Activated T-cell treated with anti-CD3 and anti-CD28 coated beads, Interleukin-2, amount 50 U/mL, for 72 hours (primary cell): ENCODE measurements at regions not wholly inside any gene's neighbourhood (a gene's known extent, or its start where the extent isn't known, plus 50 kb on each side); places are given as distances from the start of the nearest gene placed in this dataset.

ENCODE experiments used
- ATAC-seq, 2 donors: fragments of 150-1000 bp; cut with Tn5 transposase; replicated peaks in 1 of 2; 2 replicates each; pipeline ENCODE4 v1.10.0; 2021; ENCODE audit warnings: moderate library complexity in 2 of 2, mild to moderate bottlenecking in 1 of 2
- DNase-seq, 2 donors: peaks; one replicate each; pipeline ENCODE4 v3.0.0; 2021 to 2022; ENCODE audit warnings: mixed read lengths in 1 of 2
- H3K27ac Mint-ChIP-seq: one replicate; pipeline ENCODE4 v1.8.0; 2022; ENCODE audit warnings: mild to moderate bottlenecking, moderate library complexity, mixed read lengths
- H3K27me3 Mint-ChIP-seq: one replicate; pipeline ENCODE4 v1.8.0; 2022; ENCODE audit warnings: low read depth, mixed read lengths
- H3K36me3 Mint-ChIP-seq, 2 donors: one replicate each; pipeline ENCODE4 v1.8.0; 2022; ENCODE audit warnings: mixed read lengths in 2 of 2, mild to moderate bottlenecking in 1 of 2; ENCODE audit not compliant: insufficient read depth in 2 of 2
- H3K4me1 Mint-ChIP-seq: one replicate; pipeline ENCODE4 v1.8.0; 2022; ENCODE audit warnings: low read depth, mixed read lengths
- H3K4me3 Mint-ChIP-seq, 2 donors: one replicate each; pipeline ENCODE4 v1.8.0; 2022; ENCODE audit warnings: mild to moderate bottlenecking in 2 of 2, mixed read lengths in 2 of 2, moderate library complexity in 2 of 2
- H3K9me3 Mint-ChIP-seq, 2 donors: one replicate each; pipeline ENCODE4 v1.8.0; 2022; ENCODE audit warnings: mixed read lengths in 2 of 2

GRCh38 chr1:187300081-187300480 is 471.3 kb downstream of the PLA2G4A start:
- ATAC-seq (no peak), DNase-seq (no peak)
- Mint-ChIP-seq H3K27ac (no peak overlapping the region), H3K9me3 (peaks cover 5 to 6% of the 10 kb centered on the region in 2 donors), H3K27me3 (no peaks in the 10 kb centered on the region), H3K4me1 (no peaks in the 10 kb centered on the region), H3K4me3 (no peak overlapping the region), H3K36me3 (no peaks in the 10 kb centered on the region)

- Mint-ChIP-seq H3K9me3 (peaks cover 2 to 6% of the 10 kb centered on the region in 2 donors), H3K36me3 (no peaks in the 10 kb centered on the region), H3K4me3 (no peak overlapping the region), H3K27ac (no peak overlapping the region), H3K4me1 (no peaks in the 10 kb centered on the region), H3K27me3 (no peaks in the 10 kb centered on the region)
- DNase-seq: no peak
- no peak for ATAC-seq
Observed at GRCh38 chr1:187306710-187307415, 478.1 kb downstream of the PLA2G4A start.

- ATAC-seq: no peak
Observed at GRCh38 chr1:187310038-187310631, 481.4 kb downstream of the PLA2G4A start.

GRCh38 chr1:187313115-187313514 is 484.4 kb downstream of the PLA2G4A start:
- DNase-seq (no peak), ATAC-seq (no peak)
- Mint-ChIP-seq H3K4me3 (no peak overlapping the region), H3K4me1 (no peaks in the 10 kb centered on the region), H3K27ac (no peak overlapping the region), H3K9me3 (peaks cover 0 to 1% of the 10 kb centered on the region in 2 donors), H3K27me3 (no peaks in the 10 kb centered on the region), H3K36me3 (no peaks in the 10 kb centered on the region)

More at GRCh38 chr1:187310038-187310631, 481.4 kb downstream of the PLA2G4A start:
- Mint-ChIP-seq H3K9me3 (peaks cover 2% of the 10 kb centered on the region in 2 donors), H3K27me3 (no peaks in the 10 kb centered on the region), H3K36me3 (no peaks in the 10 kb centered on the region), H3K4me3 (no peak overlapping the region), H3K4me1 (no peaks in the 10 kb centered on the region), H3K27ac (no peak overlapping the region)
- no peak for DNase-seq

GRCh38 chr1:187326557-187326956 is 497.8 kb downstream of the PLA2G4A start:
- Mint-ChIP-seq H3K4me1 (no peaks in the 10 kb centered on the region), H3K27me3 (no peaks in the 10 kb centered on the region), H3K9me3 (peaks cover 3 to 4% of the 10 kb centered on the region in 2 donors), H3K4me3 (no peak overlapping the region), H3K27ac (no peak overlapping the region), H3K36me3 (no peaks in the 10 kb centered on the region)
- peak in 1 of 2 donors; percentile 25 for ATAC-seq
- DNase-seq: no peak

GRCh38 chr1:187336441-187337168 is 507.9 kb downstream of the PLA2G4A start:
- H3K27ac Mint-ChIP-seq: no peak overlapping the region
- H3K9me3 Mint-ChIP-seq: peaks cover 5 to 8% of the 10 kb centered on the region in 2 donors
- H3K4me3 Mint-ChIP-seq: no peak overlapping the region
- peaks cover 0 to 3% of the 10 kb centered on the region in 2 donors for H3K36me3 Mint-ChIP-seq
- H3K27me3 Mint-ChIP-seq: no peaks in the 10 kb centered on the region
- DNase-seq (no peak), ATAC-seq (peak; percentile 67 to 74)
- H3K4me1 Mint-ChIP-seq: no peaks in the 10 kb centered on the region

- no peaks in the 10 kb centered on the region for H3K27me3 Mint-ChIP-seq
- peaks cover 4 to 5% of the 10 kb centered on the region in 2 donors for H3K9me3 Mint-ChIP-seq
- ATAC-seq (no peak), DNase-seq (no peak)
- no peaks in the 10 kb centered on the region for H3K36me3 Mint-ChIP-seq
- no peaks in the 10 kb centered on the region for H3K4me1 Mint-ChIP-seq
- no peak overlapping the region for H3K27ac Mint-ChIP-seq
- no peak overlapping the region for H3K4me3 Mint-ChIP-seq
Observed at GRCh38 chr1:187338762-187339412, 510.1 kb downstream of the PLA2G4A start.

GRCh38 chr1:187342495-187342894 is 513.7 kb downstream of the PLA2G4A start:
- H3K9me3 Mint-ChIP-seq: peaks cover 4 to 5% of the 10 kb centered on the region in 2 donors
- DNase-seq (no peak), ATAC-seq (no peak)
- no peak overlapping the region for H3K4me3 Mint-ChIP-seq
- no peaks in the 10 kb centered on the region for H3K36me3 Mint-ChIP-seq
- H3K27ac Mint-ChIP-seq: no peak overlapping the region
- no peaks in the 10 kb centered on the region for H3K27me3 Mint-ChIP-seq
- no peaks in the 10 kb centered on the region for H3K4me1 Mint-ChIP-seq

GRCh38 chr1:187374082-187374481 is 545.3 kb downstream of the PLA2G4A start:
- DNase-seq: no peak
- ATAC-seq: no peak
- Mint-ChIP-seq H3K4me1 (no peaks in the 10 kb centered on the region), H3K27me3 (no peaks in the 10 kb centered on the region), H3K9me3 (peaks cover 4% of the 10 kb centered on the region in 2 donors), H3K27ac (no peak overlapping the region), H3K36me3 (no peaks in the 10 kb centered on the region), H3K4me3 (no peak overlapping the region)

- no peak overlapping the region for H3K4me3 Mint-ChIP-seq
- DNase-seq (no peak), ATAC-seq (no peak)
- no peaks in the 10 kb centered on the region for H3K4me1 Mint-ChIP-seq
- H3K9me3 Mint-ChIP-seq: peaks cover 4% of the 10 kb centered on the region in 2 donors
- no peaks in the 10 kb centered on the region for H3K27me3 Mint-ChIP-seq
- H3K36me3 Mint-ChIP-seq: no peaks in the 10 kb centered on the region
- H3K27ac Mint-ChIP-seq: no peak overlapping the region
Observed at GRCh38 chr1:187374742-187375141, 546.0 kb downstream of the PLA2G4A start.

GRCh38 chr1:187383366-187383765 is 554.6 kb downstream of the PLA2G4A start:
- DNase-seq: no peak
- H3K27me3 Mint-ChIP-seq: no peaks in the 10 kb centered on the region

GRCh38 chr1:187384504-187384903 is 555.8 kb downstream of the PLA2G4A start:
- DNase-seq (no peak), ATAC-seq (peak; percentile 83 to 96)
- no peak overlapping the region for H3K4me3 Mint-ChIP-seq
- no peaks in the 10 kb centered on the region for H3K27me3 Mint-ChIP-seq
- no peaks in the 10 kb centered on the region for H3K9me3 Mint-ChIP-seq
- no peak overlapping the region for H3K27ac Mint-ChIP-seq
- H3K36me3 Mint-ChIP-seq: no peaks in the 10 kb centered on the region
- H3K4me1 Mint-ChIP-seq: no peaks in the 10 kb centered on the region

More at GRCh38 chr1:187383366-187383765, 554.6 kb downstream of the PLA2G4A start:
- Mint-ChIP-seq H3K36me3 (no peaks in the 10 kb centered on the region), H3K9me3 (peaks cover 0 to 2% of the 10 kb centered on the region in 2 donors), H3K4me3 (no peak overlapping the region), H3K4me1 (no peaks in the 10 kb centered on the region), H3K27ac (no peak overlapping the region)
- no peak for ATAC-seq
